ENCODE measurements at regions not wholly inside any gene's neighbourhood (a gene's known extent, or its start where the extent isn't known, plus 50 kb on each side); places are given as distances from the start of the nearest gene placed in this dataset.

GRCh38 chr5:34475249-34475966 is 180.7 kb upstream of the RAI14 start:
- no peak for TF ChIP-seq POLR2A (IDR thresholded peaks at IDR 0.05)
- TF ChIP-seq CTCF (IDR thresholded peaks at IDR 0.05), result no peak

Data from adrenal gland (tissue), 5 donors.